Hematopoietic multipotent progenitor cell treated with erythropoietin and hydrocortisone succinate and interleukin-3 and kit ligand, for 6 days (in vitro differentiated cells): ENCODE measurements at regions not wholly inside any gene's neighbourhood (a gene's known extent, or its start where the extent isn't known, plus 50 kb on each side); places are given as distances from the start of the nearest gene placed in this dataset.
"Not testable (repeated sequence)": the region's sequence is repeated elsewhere in the genome, so short reads cannot be mapped to it uniquely, and the experiment has no call there.

Source experiments
- DNase-seq: peaks from one replicate; pipeline ENCODE4 v3.0.0-alpha.2; 2015

- no peak for DNase-seq
These were observed 558.5 kb downstream of the DMRTA1 start for GRCh38 chr9:23005156-23005555.

GRCh38 chr9:23006127-23006526 lies 559.5 kb downstream of the DMRTA1 start:
- DNase-seq, result no peak

- no peak for DNase-seq
These were observed 565.0 kb downstream of the DMRTA1 start for GRCh38 chr9:23011669-23012068.

GRCh38 chr9:23015557-23015956 lies 568.9 kb downstream of the DMRTA1 start:
- DNase-seq, result no peak

GRCh38 chr9:23036416-23036815 lies 589.8 kb downstream of the DMRTA1 start:
- DNase-seq, result no peak

GRCh38 chr9:23039402-23039801 lies 592.8 kb downstream of the DMRTA1 start:
- no peak for DNase-seq

- no peak for DNase-seq
These were observed 594.8 kb downstream of the DMRTA1 start for GRCh38 chr9:23041466-23041865.

GRCh38 chr9:23044549-23044948 lies 597.9 kb downstream of the DMRTA1 start:
- DNase-seq, result no peak

- DNase-seq, result not testable (repeated sequence)
These were observed 599.4 kb downstream of the DMRTA1 start for GRCh38 chr9:23046026-23046425.

GRCh38 chr9:23050548-23050947 lies 603.9 kb downstream of the DMRTA1 start:
- no peak for DNase-seq

- DNase-seq, result no peak
These were observed 626.5 kb downstream of the DMRTA1 start for GRCh38 chr9:23073136-23073535.

GRCh38 chr9:23079798-23080197 lies 633.2 kb downstream of the DMRTA1 start:
- no peak for DNase-seq

GRCh38 chr9:23081377-23081776 lies 634.8 kb downstream of the DMRTA1 start:
- no peak for DNase-seq

GRCh38 chr9:23088932-23089364 lies 642.3 kb downstream of the DMRTA1 start:
- no peak for DNase-seq

GRCh38 chr9:23117616-23118015 lies 671.0 kb downstream of the DMRTA1 start:
- DNase-seq, result no peak

GRCh38 chr9:23120630-23121029 lies 674.0 kb downstream of the DMRTA1 start:
- no peak for DNase-seq

GRCh38 chr9:23123048-23123632 lies 676.5 kb downstream of the DMRTA1 start:
- DNase-seq, result peak; percentile 53

- DNase-seq, result no peak
These were observed 680.6 kb downstream of the ELAVL2 start for GRCh38 chr9:23145467-23145866.

GRCh38 chr9:23153058-23153457 lies 673.0 kb downstream of the ELAVL2 start:
- DNase-seq, result peak; percentile 2

- no peak for DNase-seq
These were observed 665.5 kb downstream of the ELAVL2 start for GRCh38 chr9:23160491-23160890.

GRCh38 chr9:23160952-23161469 lies 665.0 kb downstream of the ELAVL2 start:
- DNase-seq, result no peak

GRCh38 chr9:23162789-23163188 lies 663.3 kb downstream of the ELAVL2 start:
- no peak for DNase-seq

- DNase-seq, result no peak
These were observed 654.6 kb downstream of the ELAVL2 start for GRCh38 chr9:23171479-23171878.

- DNase-seq, result no peak
These were observed 653.8 kb downstream of the ELAVL2 start for GRCh38 chr9:23172206-23172605.

- no peak for DNase-seq
These were observed 652.9 kb downstream of the ELAVL2 start for GRCh38 chr9:23172979-23173637.
